PC-9 (cell line): ENCODE measurements at regions not wholly inside any gene's neighbourhood (a gene's known extent, or its start where the extent isn't known, plus 50 kb on each side); places are given as distances from the start of the nearest gene placed in this dataset.

ENCODE experiments used
- BruUV-seq: library from RNA; stranded (reverse); fragments of 400-500 nt; replicated peaks from 2 replicates; lab custom pipeline; 2021; lab: Mats Ljungman, UMichigan
- CTCF ChIA-PET: fragments of 300-600 bp; sonication (Branson Sonifier 250); formaldehyde crosslinking; loops from one replicate; lab custom pipeline; 2022; ENCODE audit warnings: antibody characterized with exemption; lab: Charles Lee
- POLR2A ChIA-PET: fragments of 300-600 bp; sonication (Branson Sonifier 250); formaldehyde crosslinking; loops from one replicate; lab custom pipeline; 2022; ENCODE audit warnings: antibody characterized with exemption; ENCODE audit not compliant: unreplicated experiment; lab: Charles Lee
- DNase-seq, 2 experiments: peaks; one replicate each; pipeline versions ENCODE4 v3.0.0 to v3.0.0-alpha.2; 2015 to 2022; ENCODE audit warnings: mixed read lengths in 1 of 2
- H2AFZ ChIP-seq: fragments of 200-600 bp; sonication (generic); 2 replicates; pipeline ENCODE4 v1.8.1; 2017; ENCODE audit warnings: antibody characterized with exemption
- H3F3A ChIP-seq: fragments of 200-600 bp; sonication (generic); 2 replicates; pipeline ENCODE4 v1.8.1; 2017; ENCODE audit warnings: antibody characterized with exemption, mild to moderate bottlenecking, low read depth; ENCODE audit not compliant: insufficient read depth
- H3K27ac ChIP-seq: fragments of 200-600 bp; sonication (generic); 2 replicates; pipeline ENCODE4 v1.6.1; 2016; ENCODE audit warnings: mixed run types
- H3K27me3 ChIP-seq: fragments of 200-600 bp; sonication (generic); 2 replicates; pipeline ENCODE4 v1.6.1; 2016; ENCODE audit warnings: low read depth, mixed run types; ENCODE audit not compliant: insufficient read depth
- H3K36me3 ChIP-seq: fragments of 200-600 bp; sonication (generic); 2 replicates; pipeline ENCODE4 v1.6.1; 2016; ENCODE audit warnings: low read depth, mixed run types
- H3K4me1 ChIP-seq: fragments of 200-600 bp; sonication (generic); replicated peaks from 2 replicates; pipeline ENCODE4 v1.6.1; 2016; ENCODE audit warnings: mixed run types; ENCODE audit not compliant: insufficient read depth
- H3K4me2 ChIP-seq: fragments of 200-600 bp; sonication (generic); 2 replicates; pipeline ENCODE4 v1.6.1; 2017; ENCODE audit warnings: mixed run types
- H3K4me3 ChIP-seq: fragments of 200-600 bp; sonication (generic); 2 replicates; pipeline ENCODE4 v1.6.1; 2016; ENCODE audit warnings: mixed run types
- H3K79me2 ChIP-seq: fragments of 200-600 bp; sonication (generic); 2 replicates; pipeline ENCODE4 v1.6.1; 2017; ENCODE audit warnings: low read depth, mixed run types
- H3K9me2 ChIP-seq: fragments of 200-600 bp; sonication (generic); 2 replicates; pipeline ENCODE4 v1.8.1; 2017; ENCODE audit warnings: mild to moderate bottlenecking; ENCODE audit not compliant: insufficient read depth
- H3K9me3 ChIP-seq: fragments of 200-600 bp; sonication (generic); 2 replicates; pipeline ENCODE4 v1.8.1; 2016; ENCODE audit warnings: low read depth; ENCODE audit not compliant: insufficient read depth
- H4K20me1 ChIP-seq: fragments of 200-600 bp; sonication (generic); 2 replicates; pipeline ENCODE4 v1.8.1; 2017; ENCODE audit not compliant: insufficient read depth
- EZH2 ChIP-seq: fragments of 200-600 bp; sonication (generic); IDR thresholded peaks from 2 replicates; pipeline ENCODE4 v1.8.0; 2017; ENCODE audit warnings: antibody characterized with exemption, low read depth
- intact Hi-C: fragments of 100-400 bp; cut with micrococcal nuclease; formaldehyde crosslinking; loops from one replicate; pipeline ENCODE4 v1.10.0; 2022; ENCODE audit not compliant: unreplicated experiment
- TF ChIP-seq, protein P1 (sequence below): fragments of 200-600 bp; sonication (generic); conservative IDR thresholded peaks from 2 replicates; pipeline ENCODE4 v1.6.1; 2017; ENCODE audit warnings: mixed run types, antibody characterized with exemption, mild to moderate bottlenecking, moderate library complexity

DNA sequence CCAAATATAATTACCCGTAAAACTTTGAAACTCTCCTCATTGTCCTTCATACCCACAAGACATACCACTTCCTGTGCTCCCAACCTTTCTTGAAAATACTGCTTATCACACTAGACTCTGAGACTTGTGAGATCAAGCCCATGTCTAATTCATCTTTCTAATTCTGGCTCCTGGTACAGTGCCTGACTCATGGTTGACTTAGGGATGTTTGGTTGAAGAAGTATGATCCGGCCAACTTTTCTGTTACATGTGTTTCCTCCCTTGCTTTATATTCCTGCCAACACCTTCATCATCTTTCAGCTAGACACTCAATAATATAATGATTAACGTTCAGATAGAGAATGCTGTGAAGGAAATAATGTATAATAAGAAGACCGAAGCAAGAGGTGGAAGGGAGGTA, 58.2 kb downstream of the MEX3B start:
- no peaks in the 10 kb centered on the region for H3K9me3 ChIP-seq
- H3K36me3 ChIP-seq = no peaks in the 10 kb centered on the region
- DNase-seq = no peak
- no TSS peak for BruUV-seq
- no peak overlapping the region for H3K27ac ChIP-seq
- H3K9me2 ChIP-seq = no peaks in the 10 kb centered on the region; the same call in 1 of the 2 replicates
- no peak overlapping the region for H3K4me3 ChIP-seq
- no peak overlapping the region for H2AFZ ChIP-seq
- no peak overlapping the region for H3K4me2 ChIP-seq
- ChIA-PET POLR2A (no interaction called here), CTCF (no interaction called here)
- no peaks in the 10 kb centered on the region for H4K20me1 ChIP-seq
- peaks cover 24% of the 10 kb centered on the region; the same call in 1 of the 2 replicates for H3K27me3 ChIP-seq
- no peaks in the 10 kb centered on the region for H3F3A ChIP-seq
- no peaks in the 10 kb centered on the region for H3K4me1 ChIP-seq
- H3K79me2 ChIP-seq = no peaks in the 10 kb centered on the region
- TF ChIP-seq EZH2 = no peak
- TF ChIP-seq, protein P1, sequence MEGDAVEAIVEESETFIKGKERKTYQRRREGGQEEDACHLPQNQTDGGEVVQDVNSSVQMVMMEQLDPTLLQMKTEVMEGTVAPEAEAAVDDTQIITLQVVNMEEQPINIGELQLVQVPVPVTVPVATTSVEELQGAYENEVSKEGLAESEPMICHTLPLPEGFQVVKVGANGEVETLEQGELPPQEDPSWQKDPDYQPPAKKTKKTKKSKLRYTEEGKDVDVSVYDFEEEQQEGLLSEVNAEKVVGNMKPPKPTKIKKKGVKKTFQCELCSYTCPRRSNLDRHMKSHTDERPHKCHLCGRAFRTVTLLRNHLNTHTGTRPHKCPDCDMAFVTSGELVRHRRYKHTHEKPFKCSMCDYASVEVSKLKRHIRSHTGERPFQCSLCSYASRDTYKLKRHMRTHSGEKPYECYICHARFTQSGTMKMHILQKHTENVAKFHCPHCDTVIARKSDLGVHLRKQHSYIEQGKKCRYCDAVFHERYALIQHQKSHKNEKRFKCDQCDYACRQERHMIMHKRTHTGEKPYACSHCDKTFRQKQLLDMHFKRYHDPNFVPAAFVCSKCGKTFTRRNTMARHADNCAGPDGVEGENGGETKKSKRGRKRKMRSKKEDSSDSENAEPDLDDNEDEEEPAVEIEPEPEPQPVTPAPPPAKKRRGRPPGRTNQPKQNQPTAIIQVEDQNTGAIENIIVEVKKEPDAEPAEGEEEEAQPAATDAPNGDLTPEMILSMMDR = no peak
- intact Hi-C loops = no loop called here

DNA sequence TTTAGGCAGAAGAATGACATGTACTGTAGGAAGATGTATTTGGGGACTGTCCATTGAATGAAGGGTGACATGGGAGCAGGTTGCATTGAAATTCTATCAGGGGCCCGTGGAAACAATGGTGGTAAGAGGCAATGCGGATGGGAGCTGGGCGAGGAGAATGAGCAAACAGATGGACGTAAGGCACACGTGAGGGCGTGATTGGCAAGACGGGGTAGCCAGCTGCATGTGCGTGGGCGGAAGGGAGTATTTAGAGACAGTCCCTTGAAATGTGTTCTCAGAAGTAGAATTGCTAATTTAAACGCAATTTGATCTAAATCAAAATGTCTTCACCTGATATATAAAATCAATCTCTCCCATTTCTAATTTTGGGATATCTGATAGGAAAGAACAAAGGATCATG, 62.3 kb downstream of the MEX3B start:
- no peaks in the 10 kb centered on the region for H3K4me1 ChIP-seq
- no peaks in the 10 kb centered on the region for H3K36me3 ChIP-seq
- POLR2A ChIA-PET = no interaction called here
- peaks cover 35% of the 10 kb centered on the region; the same call in 1 of the 2 replicates for H3K27me3 ChIP-seq
- no peaks in the 10 kb centered on the region for H4K20me1 ChIP-seq
- no peak for DNase-seq
- no peaks in the 10 kb centered on the region for H3K9me3 ChIP-seq
- no TSS peak for BruUV-seq
- no peak overlapping the region for H3K27ac ChIP-seq
- no peaks in the 10 kb centered on the region for H3K79me2 ChIP-seq
- TF ChIP-seq, protein P1 = no peak
- no peak for TF ChIP-seq EZH2
- CTCF ChIA-PET = no interaction called here
- H3K4me2 ChIP-seq = no peak overlapping the region
- intact Hi-C loops = no loop called here
- H3K4me3 ChIP-seq = no peak overlapping the region
- H3K9me2 ChIP-seq = no peaks in the 10 kb centered on the region; the same call in 1 of the 2 replicates
- H3F3A ChIP-seq = no peaks in the 10 kb centered on the region
- no peak overlapping the region for H2AFZ ChIP-seq

DNA sequence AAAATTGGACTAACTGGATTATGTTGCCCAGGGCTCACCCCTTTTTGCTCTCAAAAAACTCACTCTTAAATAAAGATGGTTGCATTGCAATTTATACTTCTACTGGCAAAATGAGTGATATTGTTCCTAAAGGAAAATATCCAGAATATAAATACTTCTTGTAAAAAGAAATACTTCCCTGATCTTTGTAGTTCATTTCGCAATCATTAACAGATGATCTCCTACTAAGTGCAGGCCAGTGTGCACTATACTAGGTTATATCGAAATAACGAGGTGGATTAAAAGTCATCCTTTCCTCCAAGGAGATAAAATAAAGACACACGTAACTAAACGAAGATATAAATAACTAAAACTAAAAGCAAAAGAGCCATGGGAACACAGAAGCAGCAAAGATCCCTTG, 63.0 kb downstream of the MEX3B start:
- Histone ChIP-seq H3K36me3 (no peaks in the 10 kb centered on the region), H3K4me1 (no peaks in the 10 kb centered on the region), H3K9me2 (no peaks in the 10 kb centered on the region; the same call in 1 of the 2 replicates), H3F3A (no peaks in the 10 kb centered on the region), H3K27me3 (peaks cover 35% of the 10 kb centered on the region; the same call in 1 of the 2 replicates), H4K20me1 (no peaks in the 10 kb centered on the region), H3K27ac (no peak overlapping the region), H3K79me2 (no peaks in the 10 kb centered on the region), H3K4me3 (no peak overlapping the region), H3K9me3 (no peaks in the 10 kb centered on the region), H3K4me2 (no peak overlapping the region), H2AFZ (no peak overlapping the region)
- ChIA-PET POLR2A (no interaction called here), CTCF (no interaction called here)
- intact Hi-C loops = no loop called here
- TF ChIP-seq, protein P1 = no peak
- TF ChIP-seq EZH2 = no peak
- BruUV-seq = no TSS peak
- no peak for DNase-seq
